RPMI7951 (cell line): ENCODE measurements at regions not wholly inside any gene's neighbourhood (a gene's known extent, or its start where the extent isn't known, plus 50 kb on each side); places are given as distances from the start of the nearest gene placed in this dataset.
A peak's percentile ranks its signal among the peaks of the same experiment; 100 is the strongest.
"Not testable (repeated sequence)": the region's sequence is repeated elsewhere in the genome, so short reads cannot be mapped to it uniquely, and the experiment has no call there.

Experiments
- DNase-seq: peaks from one replicate; pipeline ENCODE4 v3.0.0-alpha.2; 2012; ENCODE audit warnings: low read depth

- DNase-seq, result not testable (repeated sequence)
Measured at GRCh38 chr1:16794609-16795008, 54.3 kb downstream of the RNU1-4 start.

- DNase-seq, result not testable (repeated sequence)
Measured at GRCh38 chr1:16795119-16795518, 54.8 kb downstream of the RNU1-4 start.

GRCh38 chr1:16796179-16796578 lies 55.9 kb downstream of the RNU1-4 start:
- DNase-seq, result not testable (repeated sequence)

- peak; percentile 29 for DNase-seq
Measured at GRCh38 chr1:16796625-16797046, 56.3 kb downstream of the RNU1-4 start.

GRCh38 chr1:16797065-16797464 lies 56.7 kb downstream of the RNU1-4 start:
- DNase-seq, result not testable (repeated sequence)

- not testable (repeated sequence) for DNase-seq
Measured at GRCh38 chr1:16798050-16798449, 57.7 kb downstream of the RNU1-4 start.
